ENCODE measurements at regions not wholly inside any gene's neighbourhood (a gene's known extent, or its start where the extent isn't known, plus 50 kb on each side); places are given as distances from the start of the nearest gene placed in this dataset.

- WGBS, 5 donors = 74 to 93% (median 90%) methylated on average over 1 of the region's 1 CpG
- no peak for DNase-seq
- no peaks in the 10 kb centered on the region for H3K4me1 ChIP-seq
Observed at GRCh38 chr7:81333004-81333403, 414.2 kb upstream of the SEMA3C start.

GRCh38 chr7:81331061-81332018, 412.5 kb upstream of the SEMA3C start:
- 38 to 61% (median 51%) methylated on average over 1 of the region's 1 CpG for WGBS, 5 donors
- no peaks in the 10 kb centered on the region for H3K27me3 ChIP-seq
- no peaks in the 10 kb centered on the region for H3K36me3 ChIP-seq
- TF ChIP-seq POLR2AphosphoS5 (IDR thresholded peaks at IDR 0.05) (no peak), EP300 (IDR thresholded peaks at IDR 0.05) (no peak), CTCF (IDR thresholded peaks at IDR 0.05) (no peak), POLR2A (IDR thresholded peaks at IDR 0.05) (no peak)
- H3K4me1 ChIP-seq = no peaks in the 10 kb centered on the region
- no peak overlapping the region for H3K4me3 ChIP-seq
- intact Hi-C loops (cut with DNase I; ENCODE audit: low total_unique reads) = no loop called here
- H3K9me3 ChIP-seq = no peaks in the 10 kb centered on the region
- DNase-seq = no peak
- H3K27ac ChIP-seq = no peak overlapping the region

More at GRCh38 chr7:81333004-81333403, 414.2 kb upstream of the SEMA3C start:
- Histone ChIP-seq H3K27ac (no peak overlapping the region), H3K27me3 (no peaks in the 10 kb centered on the region), H3K4me3 (no peak overlapping the region), H3K36me3 (no peaks in the 10 kb centered on the region), H3K9me3 (no peaks in the 10 kb centered on the region)
- intact Hi-C loops (cut with DNase I; ENCODE audit: low total_unique reads) = no loop called here
- no peak for TF ChIP-seq EP300 (IDR thresholded peaks at IDR 0.05)
- TF ChIP-seq POLR2A (IDR thresholded peaks at IDR 0.05) = no peak
- no peak for TF ChIP-seq POLR2AphosphoS5 (IDR thresholded peaks at IDR 0.05)
- TF ChIP-seq CTCF (IDR thresholded peaks at IDR 0.05) = no peak

GRCh38 chr7:81330108-81330507, 411.3 kb upstream of the SEMA3C start:
- DNase-seq = peak in 1 of 2 donors; percentile 29
- no peaks in the 10 kb centered on the region for H3K9me3 ChIP-seq
- H3K27ac ChIP-seq = no peak overlapping the region
- intact Hi-C loops (cut with DNase I; ENCODE audit: low total_unique reads) = no loop called here
- H3K36me3 ChIP-seq = no peaks in the 10 kb centered on the region
- no peak overlapping the region for H3K4me3 ChIP-seq
- no peak for TF ChIP-seq POLR2A (IDR thresholded peaks at IDR 0.05)
- no peak for TF ChIP-seq CTCF (IDR thresholded peaks at IDR 0.05)
- TF ChIP-seq EP300 (IDR thresholded peaks at IDR 0.05) = no peak
- no peak for TF ChIP-seq POLR2AphosphoS5 (IDR thresholded peaks at IDR 0.05)
- H3K27me3 ChIP-seq = no peaks in the 10 kb centered on the region
- no peaks in the 10 kb centered on the region for H3K4me1 ChIP-seq
- WGBS, 5 donors = 52 to 81% (median 61%) methylated on average over 1 of the region's 1 CpG

- WGBS, 5 donors = 76 to 87% (median 83%) methylated on average over 4 of the region's 4 CpGs
- Histone ChIP-seq H3K9me3 (no peaks in the 10 kb centered on the region), H3K4me3 (no peak overlapping the region), H3K27ac (no peak overlapping the region), H3K4me1 (peaks cover 0 to 5% (median under 1%) of the 10 kb centered on the region in 4 donors), H3K36me3 (no peaks in the 10 kb centered on the region), H3K27me3 (no peaks in the 10 kb centered on the region)
- TF ChIP-seq POLR2AphosphoS5 (IDR thresholded peaks at IDR 0.05) (no peak), POLR2A (IDR thresholded peaks at IDR 0.05) (no peak)
- intact Hi-C loops (cut with DNase I; ENCODE audit: low total_unique reads) = no loop called here
- DNase-seq = no peak
Observed at GRCh38 chr7:81327468-81328266, 408.8 kb upstream of the SEMA3C start.
